ENCODE measurements at regions not wholly inside any gene's neighbourhood (a gene's known extent, or its start where the extent isn't known, plus 50 kb on each side); places are given as distances from the start of the nearest gene placed in this dataset.
"Not testable (repeated sequence)": the region's sequence is repeated elsewhere in the genome, so short reads cannot be mapped to it uniquely, and the experiment has no call there.

- TF ChIP-seq, protein P1, sequence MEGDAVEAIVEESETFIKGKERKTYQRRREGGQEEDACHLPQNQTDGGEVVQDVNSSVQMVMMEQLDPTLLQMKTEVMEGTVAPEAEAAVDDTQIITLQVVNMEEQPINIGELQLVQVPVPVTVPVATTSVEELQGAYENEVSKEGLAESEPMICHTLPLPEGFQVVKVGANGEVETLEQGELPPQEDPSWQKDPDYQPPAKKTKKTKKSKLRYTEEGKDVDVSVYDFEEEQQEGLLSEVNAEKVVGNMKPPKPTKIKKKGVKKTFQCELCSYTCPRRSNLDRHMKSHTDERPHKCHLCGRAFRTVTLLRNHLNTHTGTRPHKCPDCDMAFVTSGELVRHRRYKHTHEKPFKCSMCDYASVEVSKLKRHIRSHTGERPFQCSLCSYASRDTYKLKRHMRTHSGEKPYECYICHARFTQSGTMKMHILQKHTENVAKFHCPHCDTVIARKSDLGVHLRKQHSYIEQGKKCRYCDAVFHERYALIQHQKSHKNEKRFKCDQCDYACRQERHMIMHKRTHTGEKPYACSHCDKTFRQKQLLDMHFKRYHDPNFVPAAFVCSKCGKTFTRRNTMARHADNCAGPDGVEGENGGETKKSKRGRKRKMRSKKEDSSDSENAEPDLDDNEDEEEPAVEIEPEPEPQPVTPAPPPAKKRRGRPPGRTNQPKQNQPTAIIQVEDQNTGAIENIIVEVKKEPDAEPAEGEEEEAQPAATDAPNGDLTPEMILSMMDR (IDR thresholded peaks at IDR 0.05; ENCODE audit: low read depth, low read length, missing control alignments) = no peak
- no peak overlapping the region for H3K4me3 ChIP-seq (ENCODE audit: low read depth, low read length)
- H3K27ac ChIP-seq = no peak overlapping the region
- in situ Hi-C loops (cut with HindIII; ENCODE audit: low pct_ligation_motif_present, low sequenced_read_pairs) = no loop called here
- no peak for DNase-seq
- no peaks in the 10 kb centered on the region for H3K36me3 ChIP-seq (replicated peaks)
- no peaks in the 10 kb centered on the region for H3K27me3 ChIP-seq (replicated peaks)
Measured at GRCh38 chr17:53217311-53217710, 605.4 kb upstream of the KIF2B start.

- in situ Hi-C loops (cut with HindIII; ENCODE audit: low pct_ligation_motif_present, low sequenced_read_pairs); H3K36me3 ChIP-seq (replicated peaks); H3K27ac ChIP-seq; DNase-seq; H3K27me3 ChIP-seq (replicated peaks); H3K4me3 ChIP-seq (ENCODE audit: low read depth, low read length): not testable (repeated sequence)
Measured at GRCh38 chr17:53208935-53209334, 613.8 kb upstream of the KIF2B start.

GRCh38 chr17:53193044-53193443, 629.7 kb upstream of the KIF2B start:
- no peaks in the 10 kb centered on the region for H3K27me3 ChIP-seq (replicated peaks)
- no peaks in the 10 kb centered on the region for H3K36me3 ChIP-seq (replicated peaks)
- no peak overlapping the region for H3K4me3 ChIP-seq (ENCODE audit: low read depth, low read length)
- TF ChIP-seq, protein P1 (IDR thresholded peaks at IDR 0.05; ENCODE audit: low read depth, low read length, missing control alignments) = no peak
- in situ Hi-C loops (cut with HindIII; ENCODE audit: low pct_ligation_motif_present, low sequenced_read_pairs) = no loop called here
- no peak overlapping the region for H3K27ac ChIP-seq
- no peak for DNase-seq

GRCh38 chr17:53191878-53192277, 630.8 kb upstream of the KIF2B start:
- DNase-seq = no peak
- H3K27me3 ChIP-seq (replicated peaks) = no peaks in the 10 kb centered on the region
- in situ Hi-C loops (cut with HindIII; ENCODE audit: low pct_ligation_motif_present, low sequenced_read_pairs) = no loop called here
- no peaks in the 10 kb centered on the region for H3K36me3 ChIP-seq (replicated peaks)
- H3K27ac ChIP-seq = no peak overlapping the region
- TF ChIP-seq, protein P1 (IDR thresholded peaks at IDR 0.05; ENCODE audit: low read depth, low read length, missing control alignments) = no peak
- no peak overlapping the region for H3K4me3 ChIP-seq (ENCODE audit: low read depth, low read length)

- DNase-seq = no peak
- Histone ChIP-seq H3K36me3 (replicated peaks) (no peaks in the 10 kb centered on the region), H3K27ac (no peak overlapping the region), H3K27me3 (replicated peaks) (no peaks in the 10 kb centered on the region), H3K4me3 (ENCODE audit: low read depth, low read length) (no peak overlapping the region)
- TF ChIP-seq, protein P1 (IDR thresholded peaks at IDR 0.05; ENCODE audit: low read depth, low read length, missing control alignments) = no peak
- in situ Hi-C loops (cut with HindIII; ENCODE audit: low pct_ligation_motif_present, low sequenced_read_pairs) = no loop called here
Measured at GRCh38 chr17:53186001-53186400, 636.7 kb upstream of the KIF2B start.

GRCh38 chr17:53176629-53177028, 646.1 kb upstream of the KIF2B start:
- in situ Hi-C loops (cut with HindIII; ENCODE audit: low pct_ligation_motif_present, low sequenced_read_pairs) = no loop called here
- no peak overlapping the region for H3K4me3 ChIP-seq (ENCODE audit: low read depth, low read length)
- TF ChIP-seq, protein P1 (IDR thresholded peaks at IDR 0.05; ENCODE audit: low read depth, low read length, missing control alignments) = no peak
- H3K36me3 ChIP-seq (replicated peaks) = no peaks in the 10 kb centered on the region
- H3K27ac ChIP-seq = no peak overlapping the region
- DNase-seq = no peak
- H3K27me3 ChIP-seq (replicated peaks) = no peaks in the 10 kb centered on the region
